Stimulated activated CD8-positive, alpha-beta memory T cell treated with anti-CD3 and anti-CD28 coated beads, Interleukin-7, amount 100 ng/mL, for 24 hours (primary cell): ENCODE measurements at regions not wholly inside any gene's neighbourhood (a gene's known extent, or its start where the extent isn't known, plus 50 kb on each side); places are given as distances from the start of the nearest gene placed in this dataset.

Experiments used
- DNase-seq: peaks from one replicate; pipeline ENCODE4 v3.0.0-alpha.2; 2020; ENCODE audit warnings: low read depth

- DNase-seq, result no peak
These were observed 297.4 kb downstream of the ENC1 start for GRCh38 chr5:74342948-74343682.

GRCh38 chr5:74342182-74342581 is 298.3 kb downstream of the ENC1 start:
- no peak for DNase-seq

GRCh38 chr5:74341221-74341620 is 299.3 kb downstream of the ENC1 start:
- no peak for DNase-seq

- DNase-seq, result no peak
These were observed 300.1 kb downstream of the ENC1 start for GRCh38 chr5:74340476-74340875.

- no peak for DNase-seq
These were observed 302.6 kb downstream of the ENC1 start for GRCh38 chr5:74337984-74338310.

- DNase-seq, result no peak
These were observed 303.1 kb downstream of the ENC1 start for GRCh38 chr5:74337254-74337983.

GRCh38 chr5:74336297-74336696 is 304.2 kb downstream of the ENC1 start:
- DNase-seq, result no peak

GRCh38 chr5:74334762-74335384 is 305.7 kb downstream of the ENC1 start:
- no peak for DNase-seq

GRCh38 chr5:74334062-74334761 is 306.3 kb downstream of the ENC1 start:
- DNase-seq, result no peak

- no peak for DNase-seq
These were observed 307.1 kb downstream of the ENC1 start for GRCh38 chr5:74333430-74333829.

GRCh38 chr5:74332682-74333081 is 307.8 kb downstream of the ENC1 start:
- no peak for DNase-seq

- no peak for DNase-seq
These were observed 308.5 kb downstream of the ENC1 start for GRCh38 chr5:74332006-74332405.

- DNase-seq, result no peak
These were observed 312.3 kb downstream of the ENC1 start for GRCh38 chr5:74328221-74328630.

GRCh38 chr5:74327339-74327685 is 313.2 kb downstream of the ENC1 start:
- no peak for DNase-seq

- peak; percentile 25 for DNase-seq
These were observed 313.8 kb downstream of the ENC1 start for GRCh38 chr5:74326571-74327338.

GRCh38 chr5:74325866-74326265 is 314.7 kb downstream of the ENC1 start:
- no peak for DNase-seq

GRCh38 chr5:74324556-74324955 is 316.0 kb downstream of the ENC1 start:
- no peak for DNase-seq

- DNase-seq, result no peak
These were observed 317.6 kb downstream of the ENC1 start for GRCh38 chr5:74322944-74323343.

GRCh38 chr5:74322191-74322590 is 318.3 kb downstream of the ENC1 start:
- DNase-seq, result no peak

- no peak for DNase-seq
These were observed 319.2 kb downstream of the ENC1 start for GRCh38 chr5:74321326-74321725.

- no peak for DNase-seq
These were observed 320.0 kb downstream of the ENC1 start for GRCh38 chr5:74320526-74320925.

- no peak for DNase-seq
These were observed 321.5 kb downstream of the ENC1 start for GRCh38 chr5:74319076-74319475.
